ENCODE measurements at regions not wholly inside any gene's neighbourhood (a gene's known extent, or its start where the extent isn't known, plus 50 kb on each side); places are given as distances from the start of the nearest gene placed in this dataset.

- 0 out of 2 replicates have a peak overlapping the region, but pooled peaks have one; percentile 36 for H3K4me2 ChIP-seq
- Mint-ChIP-seq H3K4me1 (peaks cover 11% of the 10 kb centered on the region), H3K27ac (no peak overlapping the region), H3K36me3 (ENCODE audit: low read depth) (no peaks in the 10 kb centered on the region), H3K27me3 (ENCODE audit: insufficient read depth, low read depth, poor library complexity) (no peaks in the 10 kb centered on the region), H3K4me3 (no peak overlapping the region), H3K9me3 (no peaks in the 10 kb centered on the region)
- H3F3A ChIP-seq (replicated peaks; ENCODE audit: low read depth), result no peaks in the 10 kb centered on the region
- no peaks in the 10 kb centered on the region for H4K20me1 ChIP-seq (replicated peaks; ENCODE audit: insufficient read depth)
- DNase-seq (ENCODE audit: low spot score), result no peak
- H3K36me3 ChIP-seq (ENCODE audit: insufficient read depth), result no peaks in the 10 kb centered on the region
- no peaks in the 10 kb centered on the region for H3K79me2 ChIP-seq (replicated peaks; ENCODE audit: insufficient read depth)
- no peaks in the 10 kb centered on the region; the same call in 1 of the 2 replicates for H3K9me2 ChIP-seq (ENCODE audit: insufficient read depth)
- TF ChIP-seq NANOG (IDR thresholded peaks at IDR 0.05; ENCODE audit: borderline replicate concordance), result no peak
- TF ChIP-seq EZH2 (IDR thresholded peaks at IDR 0.05; ENCODE audit: low read depth, unreplicated experiment), result no peak
- TF ChIP-seq POLR2AphosphoS5 (IDR thresholded peaks at IDR 0.05; ENCODE audit: low read depth), result no peak
- no peak for TF ChIP-seq REST (IDR thresholded peaks at IDR 0.05; ENCODE audit: unreplicated experiment)
- no peak for TF ChIP-seq ZNF331 (CRISPR knock-in tag; IDR thresholded peaks at IDR 0.05; ENCODE audit: low read depth)
- no peak for TF ChIP-seq JUNB (IDR thresholded peaks at IDR 0.05; ENCODE audit: unreplicated experiment)
- TF ChIP-seq CREB1 (CRISPR knock-in tag; IDR thresholded peaks at IDR 0.05; ENCODE audit: low read depth), result no peak
- TF ChIP-seq CTCF (conservative IDR thresholded peaks at IDR 0.05; ENCODE audit: low read depth in 2 of 2), result no peak
- TF ChIP-seq ZNF114 (CRISPR knock-in tag; IDR thresholded peaks at IDR 0.05), result no peak
- TF ChIP-seq STAT1 (IDR thresholded peaks at IDR 0.05; ENCODE audit: unreplicated experiment), result no peak
- TF ChIP-seq EZH2phosphoT487 (IDR thresholded peaks at IDR 0.05; ENCODE audit: unreplicated experiment), result no peak
- TF ChIP-seq ETS1 (IDR thresholded peaks at IDR 0.05), result no peak
- no peak for TF ChIP-seq ZNF462 (CRISPR knock-in tag; IDR thresholded peaks at IDR 0.05)
- H3K4me1 ChIP-seq (ENCODE audit: insufficient read depth), result peaks cover 10% of the 10 kb centered on the region
- no peaks in the 10 kb centered on the region for H3K27me3 ChIP-seq (ENCODE audit: insufficient read depth)
- H3K4me3 ChIP-seq, result no peak overlapping the region
- no peak overlapping the region for H3K27ac ChIP-seq (ENCODE audit: low read depth)
- peak overlapping the region; percentile 64; the same call in 1 of the 2 replicates for H2AFZ ChIP-seq
- ATAC-seq, result no peak
These were observed 234.3 kb upstream of the TMEM161B start for GRCh38 chr5:88503041-88503345.

All from GM23338 (cell line).